ENCODE measurements at regions not wholly inside any gene's neighbourhood (a gene's known extent, or its start where the extent isn't known, plus 50 kb on each side); places are given as distances from the start of the nearest gene placed in this dataset.
"Not testable (repeated sequence)": the region's sequence is repeated elsewhere in the genome, so short reads cannot be mapped to it uniquely, and the experiment has no call there.

DNA sequence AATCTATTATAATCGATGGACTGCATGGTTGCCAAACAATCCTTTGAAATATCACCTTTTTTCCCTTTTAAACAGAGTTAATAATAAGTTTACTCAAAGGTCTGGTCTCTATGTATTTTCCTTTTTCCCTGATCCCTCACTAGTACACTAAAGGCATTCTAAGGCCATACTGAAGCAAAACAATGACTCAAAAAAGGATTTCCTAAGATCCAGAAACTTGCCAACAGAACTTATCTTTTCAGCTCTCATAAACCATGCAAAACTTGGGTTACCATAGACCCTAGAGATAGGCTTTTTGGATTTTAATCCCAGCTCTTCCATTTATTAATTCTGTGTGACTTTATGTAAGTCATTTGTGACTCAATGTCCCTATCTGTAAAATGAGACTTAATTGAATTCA, 77.1 kb downstream of the IFI44 start:
- no peak for DNase-seq (ENCODE audit: low read depth)
- no peak overlapping the region for H3K4me3 ChIP-seq (ENCODE audit: low read depth, low read length)
- TF ChIP-seq, protein P1, sequence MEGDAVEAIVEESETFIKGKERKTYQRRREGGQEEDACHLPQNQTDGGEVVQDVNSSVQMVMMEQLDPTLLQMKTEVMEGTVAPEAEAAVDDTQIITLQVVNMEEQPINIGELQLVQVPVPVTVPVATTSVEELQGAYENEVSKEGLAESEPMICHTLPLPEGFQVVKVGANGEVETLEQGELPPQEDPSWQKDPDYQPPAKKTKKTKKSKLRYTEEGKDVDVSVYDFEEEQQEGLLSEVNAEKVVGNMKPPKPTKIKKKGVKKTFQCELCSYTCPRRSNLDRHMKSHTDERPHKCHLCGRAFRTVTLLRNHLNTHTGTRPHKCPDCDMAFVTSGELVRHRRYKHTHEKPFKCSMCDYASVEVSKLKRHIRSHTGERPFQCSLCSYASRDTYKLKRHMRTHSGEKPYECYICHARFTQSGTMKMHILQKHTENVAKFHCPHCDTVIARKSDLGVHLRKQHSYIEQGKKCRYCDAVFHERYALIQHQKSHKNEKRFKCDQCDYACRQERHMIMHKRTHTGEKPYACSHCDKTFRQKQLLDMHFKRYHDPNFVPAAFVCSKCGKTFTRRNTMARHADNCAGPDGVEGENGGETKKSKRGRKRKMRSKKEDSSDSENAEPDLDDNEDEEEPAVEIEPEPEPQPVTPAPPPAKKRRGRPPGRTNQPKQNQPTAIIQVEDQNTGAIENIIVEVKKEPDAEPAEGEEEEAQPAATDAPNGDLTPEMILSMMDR (IDR thresholded peaks at IDR 0.05; ENCODE audit: low read depth, low read length, missing control alignments): no peak

DNA sequence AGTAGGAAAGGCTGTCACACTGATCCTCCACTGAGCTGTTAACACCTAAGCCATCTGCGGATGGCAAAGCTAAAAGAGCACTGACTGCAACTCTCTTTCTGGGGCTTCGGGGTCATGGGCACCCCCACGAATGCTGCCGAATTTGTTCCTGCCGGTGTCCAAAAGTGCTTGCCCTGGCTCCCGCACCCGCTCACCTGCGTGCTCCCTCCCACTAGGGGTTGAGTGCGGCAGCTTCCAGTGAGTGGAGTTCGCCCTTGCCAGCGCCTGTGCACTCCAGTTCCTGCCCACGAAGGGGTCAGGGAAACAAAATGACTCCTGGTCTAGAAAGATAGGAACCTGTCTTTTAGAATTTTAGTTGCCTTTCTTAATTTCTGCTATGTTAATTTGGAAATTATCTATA, 78.7 kb downstream of the IFI44 start:
- DNase-seq (ENCODE audit: low read depth): no peak
- no peak overlapping the region for H3K4me3 ChIP-seq (ENCODE audit: low read depth, low read length)
- TF ChIP-seq, protein P1 (IDR thresholded peaks at IDR 0.05; ENCODE audit: low read depth, low read length, missing control alignments): no peak

DNA sequence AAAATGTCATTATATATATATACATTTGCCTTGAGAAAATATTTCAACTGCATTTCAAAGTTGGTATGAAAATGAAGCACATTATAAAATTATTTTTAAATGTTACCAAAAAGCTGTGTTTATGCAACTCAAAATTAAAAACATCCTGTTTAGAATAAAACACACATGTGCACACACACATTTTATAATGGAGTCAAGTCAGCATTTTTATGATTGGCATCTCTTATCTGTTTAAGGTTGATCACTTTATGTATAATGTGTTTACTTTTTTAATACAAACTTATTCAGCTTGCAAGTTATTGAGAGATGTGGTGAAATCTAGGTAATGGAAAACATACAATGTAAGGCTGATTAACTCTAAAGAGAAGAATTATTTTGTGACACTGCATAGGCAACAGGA, 80.4 kb downstream of the IFI44 start:
- TF ChIP-seq, protein P1 (IDR thresholded peaks at IDR 0.05; ENCODE audit: low read depth, low read length, missing control alignments): no peak

DNA sequence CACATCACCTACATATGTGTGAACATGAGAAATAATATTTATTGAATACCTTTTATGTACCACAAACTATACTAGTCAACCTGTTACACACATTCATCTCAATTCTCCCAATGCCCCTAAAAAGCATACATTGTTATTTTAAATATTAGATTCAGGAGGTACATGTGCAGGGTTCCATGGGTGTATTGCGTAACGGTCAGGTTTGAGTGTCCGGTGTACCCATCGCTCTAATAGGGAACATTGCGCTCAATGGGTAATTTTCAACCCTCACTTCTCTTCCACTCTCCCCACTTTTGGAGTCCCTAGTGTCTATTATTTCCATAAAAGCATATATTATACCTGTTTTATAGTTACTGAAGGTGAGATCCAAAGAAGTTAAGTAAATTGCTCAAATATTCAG, 82.0 kb downstream of the IFI44 start:
- no peak overlapping the region for H3K4me3 ChIP-seq (ENCODE audit: low read depth, low read length)
- TF ChIP-seq, protein P1 (IDR thresholded peaks at IDR 0.05; ENCODE audit: low read depth, low read length, missing control alignments): no peak
- DNase-seq (ENCODE audit: low read depth): no peak

More for the DNA sequence above, 80.4 kb downstream of the IFI44 start:
- no peak overlapping the region for H3K4me3 ChIP-seq (ENCODE audit: low read depth, low read length)
- DNase-seq (ENCODE audit: low read depth): no peak

DNA sequence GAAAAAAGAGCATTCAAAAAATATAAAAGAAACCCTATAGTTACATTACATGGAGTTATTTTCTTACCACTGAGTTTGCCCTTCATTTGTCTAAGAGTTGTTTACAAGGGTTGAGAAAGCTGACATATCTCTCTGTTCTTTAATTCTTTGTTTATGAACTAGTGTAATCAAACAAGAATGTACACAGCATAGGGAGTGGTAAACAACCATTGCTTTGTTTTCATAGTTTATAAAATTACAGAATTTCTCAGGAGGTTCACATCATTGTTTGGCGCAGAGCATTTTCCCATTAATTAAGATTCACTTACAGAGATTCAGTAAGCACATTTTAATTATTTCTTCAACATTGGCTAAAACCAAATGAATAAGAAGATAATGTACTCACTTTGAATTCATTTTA, 87.6 kb downstream of the IFI44 start:
- H3K4me3 ChIP-seq (ENCODE audit: low read depth, low read length): no peak overlapping the region
- TF ChIP-seq, protein P1 (IDR thresholded peaks at IDR 0.05; ENCODE audit: low read depth, low read length, missing control alignments): no peak
- DNase-seq (ENCODE audit: low read depth): no peak

DNA sequence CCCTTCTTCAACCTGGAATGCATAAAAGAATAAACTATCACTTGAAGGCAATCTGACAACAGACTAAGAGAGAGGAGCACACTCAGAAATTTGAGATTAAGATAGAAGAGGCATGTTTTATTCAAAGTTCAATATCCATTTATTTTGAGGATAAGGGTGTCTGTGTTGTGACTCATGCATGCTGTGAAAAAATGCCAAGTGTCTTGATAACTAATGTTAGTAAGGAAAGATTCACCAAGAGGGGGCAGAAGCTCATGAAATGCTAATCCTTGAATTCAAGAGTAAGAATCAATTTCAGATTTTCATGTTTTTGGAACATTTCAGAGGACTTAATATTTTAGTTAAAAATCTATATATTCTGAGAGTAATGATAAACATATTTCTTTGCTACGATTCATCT, 94.0 kb downstream of the IFI44 start:
- H3K4me3 ChIP-seq (ENCODE audit: low read depth, low read length): no peak overlapping the region
- TF ChIP-seq, protein P1 (IDR thresholded peaks at IDR 0.05; ENCODE audit: low read depth, low read length, missing control alignments): no peak
- no peak for DNase-seq (ENCODE audit: low read depth)

DNA sequence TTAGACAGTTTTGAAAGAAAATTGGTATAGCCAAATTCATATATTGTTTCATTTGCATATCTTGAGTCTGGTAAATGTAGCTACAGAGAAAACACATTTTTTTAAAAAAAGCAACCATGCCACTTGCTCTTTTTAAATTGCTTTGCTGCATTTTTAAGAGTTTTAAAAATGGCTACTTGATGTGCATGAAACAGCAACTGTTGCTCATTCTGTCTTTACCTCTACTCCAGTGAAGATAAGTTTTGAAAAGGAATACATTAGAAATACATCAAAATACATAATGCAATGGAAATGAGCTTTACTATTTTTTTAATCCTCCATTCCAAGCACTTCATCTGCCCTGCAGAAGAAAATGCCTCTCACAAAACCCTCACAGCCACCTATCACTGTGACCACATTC, 95.5 kb downstream of the IFI44 start:
- TF ChIP-seq, protein P1 (IDR thresholded peaks at IDR 0.05; ENCODE audit: low read depth, low read length, missing control alignments): no peak
- H3K4me3 ChIP-seq (ENCODE audit: low read depth, low read length): no peak overlapping the region
- DNase-seq (ENCODE audit: low read depth): no peak

DNA sequence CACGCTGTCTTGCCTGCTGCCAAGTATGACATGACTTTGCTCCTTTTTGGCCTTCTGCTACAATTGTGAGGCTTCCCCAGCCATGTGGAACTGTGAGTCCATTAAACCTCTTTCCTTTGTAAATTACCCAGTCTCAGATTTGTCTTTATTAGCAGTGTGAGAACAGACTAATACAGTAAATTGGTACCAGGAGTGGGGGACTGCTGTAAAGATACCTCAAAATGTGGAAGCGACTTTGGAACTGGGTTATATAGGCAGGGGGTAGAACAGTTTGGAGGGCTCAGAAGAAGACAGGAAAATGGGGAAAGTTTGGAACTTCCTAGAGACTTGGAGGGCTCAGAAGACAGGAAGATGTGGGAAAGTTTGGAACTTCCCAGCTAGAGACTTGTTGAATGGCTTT, 104.0 kb downstream of the IFI44 start:
- DNase-seq (ENCODE audit: low read depth); H3K4me3 ChIP-seq (ENCODE audit: low read depth, low read length): not testable (repeated sequence)

Data from GM12864 (cell line).